ENCODE measurements at regions not wholly inside any gene's neighbourhood (a gene's known extent, or its start where the extent isn't known, plus 50 kb on each side); places are given as distances from the start of the nearest gene placed in this dataset.

GRCh38 chr2:118257696-118258095, 169.4 kb downstream of the INSIG2 start:
- H3K9me3 ChIP-seq (ENCODE audit: insufficient read depth, low read length), result no peaks in the 10 kb centered on the region
- TF ChIP-seq, protein P1, sequence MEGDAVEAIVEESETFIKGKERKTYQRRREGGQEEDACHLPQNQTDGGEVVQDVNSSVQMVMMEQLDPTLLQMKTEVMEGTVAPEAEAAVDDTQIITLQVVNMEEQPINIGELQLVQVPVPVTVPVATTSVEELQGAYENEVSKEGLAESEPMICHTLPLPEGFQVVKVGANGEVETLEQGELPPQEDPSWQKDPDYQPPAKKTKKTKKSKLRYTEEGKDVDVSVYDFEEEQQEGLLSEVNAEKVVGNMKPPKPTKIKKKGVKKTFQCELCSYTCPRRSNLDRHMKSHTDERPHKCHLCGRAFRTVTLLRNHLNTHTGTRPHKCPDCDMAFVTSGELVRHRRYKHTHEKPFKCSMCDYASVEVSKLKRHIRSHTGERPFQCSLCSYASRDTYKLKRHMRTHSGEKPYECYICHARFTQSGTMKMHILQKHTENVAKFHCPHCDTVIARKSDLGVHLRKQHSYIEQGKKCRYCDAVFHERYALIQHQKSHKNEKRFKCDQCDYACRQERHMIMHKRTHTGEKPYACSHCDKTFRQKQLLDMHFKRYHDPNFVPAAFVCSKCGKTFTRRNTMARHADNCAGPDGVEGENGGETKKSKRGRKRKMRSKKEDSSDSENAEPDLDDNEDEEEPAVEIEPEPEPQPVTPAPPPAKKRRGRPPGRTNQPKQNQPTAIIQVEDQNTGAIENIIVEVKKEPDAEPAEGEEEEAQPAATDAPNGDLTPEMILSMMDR (IDR thresholded peaks at IDR 0.05; ENCODE audit: insufficient read depth, low read length, poor library complexity, severe bottlenecking), result no peak
- TF ChIP-seq EZH2phosphoT487 (conservative IDR thresholded peaks at IDR 0.05; ENCODE audit: low read length), result no peak
- no peak overlapping the region for H2AFZ ChIP-seq (ENCODE audit: low read depth, low read length, severe bottlenecking)
- no peak overlapping the region for H3K9ac ChIP-seq (ENCODE audit: low read length)
- H3K4me2 ChIP-seq (ENCODE audit: low read depth, low read length, poor library complexity, severe bottlenecking), result no peak overlapping the region
- H3K27ac ChIP-seq (ENCODE audit: low read depth, low read length), result no peak overlapping the region
- no peaks in the 10 kb centered on the region for H3K27me3 ChIP-seq (ENCODE audit: low read length)
- no peak overlapping the region for H3K4me3 ChIP-seq (ENCODE audit: insufficient read depth, low read length, poor library complexity, severe bottlenecking)
- H4K20me1 ChIP-seq (ENCODE audit: low read depth, low read length), result no peaks in the 10 kb centered on the region
- no peaks in the 10 kb centered on the region for H3F3A ChIP-seq (ENCODE audit: insufficient read depth)
- no peaks in the 10 kb centered on the region for H3K9me2 ChIP-seq (replicated peaks; ENCODE audit: insufficient read depth, low read length)
- no peaks in the 10 kb centered on the region for H3K79me2 ChIP-seq (ENCODE audit: insufficient read depth, low read length)
- H3K36me3 ChIP-seq (ENCODE audit: low read length), result no peaks in the 10 kb centered on the region

DNA sequence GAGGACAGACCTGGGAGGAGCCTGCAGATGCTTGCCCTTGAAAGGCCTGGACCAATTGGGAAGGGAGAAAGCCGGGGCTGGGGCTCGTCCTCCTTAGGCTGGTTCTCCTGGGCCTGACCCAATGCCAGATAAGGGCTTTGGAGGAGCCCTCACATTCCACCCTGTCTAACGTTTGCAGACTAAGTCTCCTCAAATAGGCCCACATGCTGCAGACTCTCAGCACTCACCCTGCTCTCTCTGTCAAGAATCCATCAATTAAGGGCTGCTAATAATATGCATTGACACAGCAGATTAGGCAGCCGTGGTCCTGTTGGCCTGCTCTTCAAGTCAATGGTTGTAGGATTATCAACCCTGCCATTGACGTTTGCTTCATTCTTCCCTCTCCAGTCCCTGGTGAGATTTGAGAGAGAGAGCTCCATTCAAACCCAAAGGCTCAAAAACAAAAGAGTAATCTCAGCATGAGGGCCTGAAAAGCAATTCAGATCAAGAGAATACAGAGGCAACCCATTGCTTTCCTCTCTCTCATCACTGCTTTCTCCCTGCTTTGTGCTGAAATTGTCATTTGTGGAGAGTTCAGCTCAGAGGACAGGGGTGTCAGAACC, 167.6 kb downstream of the INSIG2 start:
- H4K20me1 ChIP-seq (ENCODE audit: low read depth, low read length), result no peaks in the 10 kb centered on the region
- H3K4me3 ChIP-seq (ENCODE audit: insufficient read depth, low read length, poor library complexity, severe bottlenecking), result no peak overlapping the region
- no peak overlapping the region for H2AFZ ChIP-seq (ENCODE audit: low read depth, low read length, severe bottlenecking)
- no peak overlapping the region for H3K27ac ChIP-seq (ENCODE audit: low read depth, low read length)
- H3K4me2 ChIP-seq (ENCODE audit: low read depth, low read length, poor library complexity, severe bottlenecking), result no peak overlapping the region
- no peak for TF ChIP-seq EZH2phosphoT487 (conservative IDR thresholded peaks at IDR 0.05; ENCODE audit: low read length)
- TF ChIP-seq, protein P1 (IDR thresholded peaks at IDR 0.05; ENCODE audit: insufficient read depth, low read length, poor library complexity, severe bottlenecking), result no peak
- H3K9me2 ChIP-seq (replicated peaks; ENCODE audit: insufficient read depth, low read length), result no peaks in the 10 kb centered on the region
- no peaks in the 10 kb centered on the region for H3K36me3 ChIP-seq (ENCODE audit: low read length)
- no peak overlapping the region for H3K9ac ChIP-seq (ENCODE audit: low read length)
- no peaks in the 10 kb centered on the region for H3K79me2 ChIP-seq (ENCODE audit: insufficient read depth, low read length)
- no peaks in the 10 kb centered on the region for H3K27me3 ChIP-seq (ENCODE audit: low read length)
- no peaks in the 10 kb centered on the region for H3K9me3 ChIP-seq (ENCODE audit: insufficient read depth, low read length)
- no peaks in the 10 kb centered on the region for H3F3A ChIP-seq (ENCODE audit: insufficient read depth)

GRCh38 chr2:118255301-118255700, 167.0 kb downstream of the INSIG2 start:
- H3K36me3 ChIP-seq (ENCODE audit: low read length), result no peaks in the 10 kb centered on the region
- no peak overlapping the region for H2AFZ ChIP-seq (ENCODE audit: low read depth, low read length, severe bottlenecking)
- H3K27me3 ChIP-seq (ENCODE audit: low read length), result no peaks in the 10 kb centered on the region
- no peak overlapping the region for H3K4me2 ChIP-seq (ENCODE audit: low read depth, low read length, poor library complexity, severe bottlenecking)
- H3K4me3 ChIP-seq (ENCODE audit: insufficient read depth, low read length, poor library complexity, severe bottlenecking), result no peak overlapping the region
- no peaks in the 10 kb centered on the region for H3K79me2 ChIP-seq (ENCODE audit: insufficient read depth, low read length)
- TF ChIP-seq, protein P1 (IDR thresholded peaks at IDR 0.05; ENCODE audit: insufficient read depth, low read length, poor library complexity, severe bottlenecking), result no peak
- TF ChIP-seq EZH2phosphoT487 (conservative IDR thresholded peaks at IDR 0.05; ENCODE audit: low read length), result no peak
- no peaks in the 10 kb centered on the region for H3K9me3 ChIP-seq (ENCODE audit: insufficient read depth, low read length)
- H4K20me1 ChIP-seq (ENCODE audit: low read depth, low read length), result no peaks in the 10 kb centered on the region
- no peaks in the 10 kb centered on the region for H3K9me2 ChIP-seq (replicated peaks; ENCODE audit: insufficient read depth, low read length)
- no peak overlapping the region for H3K27ac ChIP-seq (ENCODE audit: low read depth, low read length)
- no peaks in the 10 kb centered on the region for H3F3A ChIP-seq (ENCODE audit: insufficient read depth)
- no peak overlapping the region for H3K9ac ChIP-seq (ENCODE audit: low read length)

Measured in SU-DHL-6 (cell line).